ENCODE measurements at regions not wholly inside any gene's neighbourhood (a gene's known extent, or its start where the extent isn't known, plus 50 kb on each side); places are given as distances from the start of the nearest gene placed in this dataset.

DNA sequence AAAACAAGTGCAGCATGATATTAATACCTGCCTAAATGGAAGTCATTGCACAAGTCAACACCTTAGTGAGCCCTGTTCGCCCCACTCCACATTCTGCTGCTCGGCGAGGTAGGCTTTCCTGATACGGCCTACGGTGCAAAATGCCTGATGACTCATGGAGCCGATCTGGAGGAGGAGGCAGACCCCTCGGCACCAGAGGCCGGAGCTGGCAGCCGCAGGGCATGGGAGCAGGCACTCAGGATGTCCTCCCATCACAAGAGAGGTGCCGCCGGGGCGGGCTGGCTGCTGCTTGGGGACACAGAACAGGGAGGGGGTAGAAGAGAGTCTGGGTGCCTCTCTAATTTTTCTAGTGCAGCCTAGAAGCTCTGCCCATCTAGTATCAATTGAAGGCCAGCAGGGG is 418.5 kb upstream of the MGMT start:
- ChIA-PET POLR2A (ENCODE audit: unreplicated experiment) (no interaction called here), CTCF (no interaction called here)
- Histone ChIP-seq H4K20me1 (ENCODE audit: low read length) (no peaks in the 10 kb centered on the region), H3K9me3 (ENCODE audit: low read length) (no peaks in the 10 kb centered on the region), H3K4me3 (ENCODE audit: low read length) (no peak overlapping the region), H3K9me2 (replicated peaks; ENCODE audit: low read length) (no peaks in the 10 kb centered on the region), H3K79me2 (ENCODE audit: low read length) (no peaks in the 10 kb centered on the region), H3K27me3 (ENCODE audit: low read length) (no peaks in the 10 kb centered on the region), H3K9ac (ENCODE audit: low read length) (no peak overlapping the region), H3K4me2 (ENCODE audit: low read length) (no peak overlapping the region), H3F3A (ENCODE audit: low read length, unreplicated experiment) (no peaks in the 10 kb centered on the region), H3K4me1 (ENCODE audit: insufficient read depth, low read length) (no peaks in the 10 kb centered on the region), H2AFZ (ENCODE audit: low read length) (no peak overlapping the region), H3K36me3 (ENCODE audit: low read depth, low read length) (no peaks in the 10 kb centered on the region), H3K27ac (ENCODE audit: low read length) (no peak overlapping the region)
- intact Hi-C loops (cut with micrococcal nuclease), result no loop called here
- DNase-seq (no peak), ATAC-seq (no peak)
- TF ChIP-seq EZH2phosphoT487 (IDR thresholded peaks at IDR 0.05; ENCODE audit: borderline replicate concordance, low read length) (no peak), EZH2 (IDR thresholded peaks at IDR 0.05; ENCODE audit: low read length, unreplicated experiment) (no peak)
- TF ChIP-seq, protein P1, sequence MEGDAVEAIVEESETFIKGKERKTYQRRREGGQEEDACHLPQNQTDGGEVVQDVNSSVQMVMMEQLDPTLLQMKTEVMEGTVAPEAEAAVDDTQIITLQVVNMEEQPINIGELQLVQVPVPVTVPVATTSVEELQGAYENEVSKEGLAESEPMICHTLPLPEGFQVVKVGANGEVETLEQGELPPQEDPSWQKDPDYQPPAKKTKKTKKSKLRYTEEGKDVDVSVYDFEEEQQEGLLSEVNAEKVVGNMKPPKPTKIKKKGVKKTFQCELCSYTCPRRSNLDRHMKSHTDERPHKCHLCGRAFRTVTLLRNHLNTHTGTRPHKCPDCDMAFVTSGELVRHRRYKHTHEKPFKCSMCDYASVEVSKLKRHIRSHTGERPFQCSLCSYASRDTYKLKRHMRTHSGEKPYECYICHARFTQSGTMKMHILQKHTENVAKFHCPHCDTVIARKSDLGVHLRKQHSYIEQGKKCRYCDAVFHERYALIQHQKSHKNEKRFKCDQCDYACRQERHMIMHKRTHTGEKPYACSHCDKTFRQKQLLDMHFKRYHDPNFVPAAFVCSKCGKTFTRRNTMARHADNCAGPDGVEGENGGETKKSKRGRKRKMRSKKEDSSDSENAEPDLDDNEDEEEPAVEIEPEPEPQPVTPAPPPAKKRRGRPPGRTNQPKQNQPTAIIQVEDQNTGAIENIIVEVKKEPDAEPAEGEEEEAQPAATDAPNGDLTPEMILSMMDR (conservative IDR thresholded peaks at IDR 0.05; ENCODE audit: low read depth, low read length), result no peak
- BruUV-seq (replicated peaks), result no TSS peak

DNA sequence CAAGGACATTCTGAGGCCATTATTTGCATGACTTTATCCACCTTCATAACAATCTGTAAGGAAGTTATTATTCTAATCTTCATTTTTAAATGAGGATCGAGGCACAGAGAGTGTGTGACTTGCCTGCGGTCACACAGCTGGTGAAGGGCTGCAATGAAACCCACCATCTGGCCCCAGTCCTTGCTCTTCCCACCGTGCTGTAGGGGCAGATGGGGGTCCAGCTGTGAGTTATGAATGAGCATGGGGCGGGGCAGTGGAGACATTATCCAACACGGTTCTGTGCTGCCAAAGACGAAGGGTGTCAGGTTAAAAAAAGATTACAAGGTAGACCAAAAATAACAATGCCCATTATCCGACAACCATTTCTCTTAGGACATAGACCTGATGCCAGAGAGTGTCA is 417.5 kb upstream of the MGMT start:
- TF ChIP-seq, protein P1 (conservative IDR thresholded peaks at IDR 0.05; ENCODE audit: low read depth, low read length), result no peak
- TF ChIP-seq EZH2 (IDR thresholded peaks at IDR 0.05; ENCODE audit: low read length, unreplicated experiment), result no peak
- ChIA-PET CTCF (no interaction called here), POLR2A (ENCODE audit: unreplicated experiment) (no interaction called here)
- H3K27ac ChIP-seq (ENCODE audit: low read length), result no peak overlapping the region
- H3K9me2 ChIP-seq (replicated peaks; ENCODE audit: low read length), result no peaks in the 10 kb centered on the region
- no peak overlapping the region for H2AFZ ChIP-seq (ENCODE audit: low read length)
- H4K20me1 ChIP-seq (ENCODE audit: low read length), result no peaks in the 10 kb centered on the region
- no peaks in the 10 kb centered on the region for H3K36me3 ChIP-seq (ENCODE audit: low read depth, low read length)
- ATAC-seq (no peak), DNase-seq (no peak)
- no peaks in the 10 kb centered on the region for H3F3A ChIP-seq (ENCODE audit: low read length, unreplicated experiment)
- H3K4me3 ChIP-seq (ENCODE audit: low read length), result no peak overlapping the region
- intact Hi-C loops (cut with micrococcal nuclease), result no loop called here
- no peaks in the 10 kb centered on the region for H3K79me2 ChIP-seq (ENCODE audit: low read length)
- no peaks in the 10 kb centered on the region for H3K9me3 ChIP-seq (ENCODE audit: low read length)
- no peaks in the 10 kb centered on the region for H3K27me3 ChIP-seq (ENCODE audit: low read length)
- BruUV-seq (replicated peaks), result no TSS peak
- no peak overlapping the region for H3K4me2 ChIP-seq (ENCODE audit: low read length)
- H3K4me1 ChIP-seq (ENCODE audit: insufficient read depth, low read length), result no peaks in the 10 kb centered on the region
- no peak overlapping the region for H3K9ac ChIP-seq (ENCODE audit: low read length)

DNA sequence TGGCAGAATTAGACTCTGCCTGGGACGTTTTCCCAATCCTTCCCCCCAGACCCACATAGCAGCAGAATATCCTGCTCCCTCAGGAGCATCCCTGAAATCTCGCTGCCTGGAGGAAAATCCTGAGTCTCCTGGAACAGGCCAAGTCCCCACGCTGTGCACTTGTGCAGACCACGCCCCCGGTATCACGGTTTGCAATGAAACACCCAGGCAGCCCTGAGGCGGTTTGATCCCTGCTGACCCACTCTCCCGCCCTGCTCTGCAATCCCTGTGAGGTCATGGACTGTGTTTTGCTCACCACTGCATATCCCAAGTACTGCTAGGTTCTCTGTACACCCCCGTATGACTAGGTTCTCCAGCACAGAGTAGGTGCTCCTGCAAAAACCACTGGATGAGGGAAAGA is 411.8 kb upstream of the MGMT start:
- Histone ChIP-seq H3K4me1 (ENCODE audit: insufficient read depth, low read length) (no peaks in the 10 kb centered on the region), H3K9me3 (ENCODE audit: low read length) (no peaks in the 10 kb centered on the region), H3K9me2 (replicated peaks; ENCODE audit: low read length) (no peaks in the 10 kb centered on the region), H4K20me1 (ENCODE audit: low read length) (no peaks in the 10 kb centered on the region), H3K4me2 (ENCODE audit: low read length) (no peak overlapping the region), H3K27me3 (ENCODE audit: low read length) (no peaks in the 10 kb centered on the region), H3F3A (ENCODE audit: low read length, unreplicated experiment) (no peaks in the 10 kb centered on the region), H3K79me2 (ENCODE audit: low read length) (no peaks in the 10 kb centered on the region), H3K9ac (ENCODE audit: low read length) (no peak overlapping the region), H2AFZ (ENCODE audit: low read length) (no peak overlapping the region), H3K36me3 (ENCODE audit: low read depth, low read length) (no peaks in the 10 kb centered on the region), H3K27ac (ENCODE audit: low read length) (no peak overlapping the region), H3K4me3 (ENCODE audit: low read length) (no peak overlapping the region)
- intact Hi-C loops (cut with micrococcal nuclease), result no loop called here
- POLR2A ChIA-PET (ENCODE audit: unreplicated experiment), result no interaction called here
- no TSS peak for BruUV-seq (replicated peaks)
- TF ChIP-seq EZH2 (IDR thresholded peaks at IDR 0.05; ENCODE audit: low read length, unreplicated experiment) (no peak), EZH2phosphoT487 (IDR thresholded peaks at IDR 0.05; ENCODE audit: borderline replicate concordance, low read length) (no peak)
- TF ChIP-seq, protein P1 (conservative IDR thresholded peaks at IDR 0.05; ENCODE audit: low read depth, low read length), result no peak
- CTCF ChIA-PET, result no interaction called here
- DNase-seq (no peak), ATAC-seq (no peak)

Data from PC-3 (cell line).